ENCODE measurements at regions not wholly inside any gene's neighbourhood (a gene's known extent, or its start where the extent isn't known, plus 50 kb on each side); places are given as distances from the start of the nearest gene placed in this dataset.

DNA sequence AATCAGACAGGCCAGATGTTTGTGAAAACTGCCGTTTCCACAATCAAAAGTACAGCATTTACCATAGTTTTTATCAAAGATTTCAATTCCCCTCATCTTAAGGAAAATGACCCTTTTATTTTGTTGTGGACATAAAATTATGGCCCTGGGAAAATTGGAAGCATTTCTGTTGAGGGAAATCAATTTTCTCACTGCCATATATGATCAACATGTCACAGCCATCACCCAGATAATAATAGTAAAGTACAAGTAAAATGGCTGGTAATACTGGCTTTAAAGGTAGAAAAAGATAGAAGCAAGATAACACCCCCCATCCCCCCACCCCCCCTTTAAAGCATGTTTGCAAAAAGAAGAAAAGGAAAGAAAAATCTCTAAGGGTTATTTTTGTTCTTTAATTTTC lies 311.7 kb downstream of the WDR72 start:
- Histone ChIP-seq H2AFZ (no peak overlapping the region), H3K79me2 (ENCODE audit: insufficient read depth) (no peaks in the 10 kb centered on the region), H3F3A (ENCODE audit: insufficient read depth) (no peaks in the 10 kb centered on the region), H3K9me3 (ENCODE audit: low read depth) (no peaks in the 10 kb centered on the region), H3K27ac (no peak overlapping the region), H3K36me3 (ENCODE audit: low read depth) (no peaks in the 10 kb centered on the region), H3K27me3 (replicated peaks; ENCODE audit: insufficient read depth) (no peaks in the 10 kb centered on the region), H3K4me2 (ENCODE audit: unreplicated experiment) (no peak overlapping the region), H3K9ac (no peak overlapping the region), H3K4me1 (ENCODE audit: insufficient read depth) (no peaks in the 10 kb centered on the region), H4K20me1 (ENCODE audit: insufficient read depth) (no peaks in the 10 kb centered on the region), H3K4me3 (no peak overlapping the region), H3K9me2 (ENCODE audit: insufficient read depth) (no peaks in the 10 kb centered on the region)
- no peak for DNase-seq
- in situ Hi-C loops (cut with MboI): no loop called here
- TF ChIP-seq EZH2 (IDR thresholded peaks at IDR 0.05; ENCODE audit: insufficient read depth, poor library complexity, severe bottlenecking) (no peak), EZH2phosphoT487 (IDR thresholded peaks at IDR 0.05; ENCODE audit: insufficient read depth, low read depth) (no peak)
- 11 to 18% methylated on average over 1 of the region's 1 CpG for WGBS, 2 experiments (ENCODE audit: low coverage in 1 of 2, low lambda C conversion rate in 2 of 2, missing lambda C conversion rate in 2 of 2)

DNA sequence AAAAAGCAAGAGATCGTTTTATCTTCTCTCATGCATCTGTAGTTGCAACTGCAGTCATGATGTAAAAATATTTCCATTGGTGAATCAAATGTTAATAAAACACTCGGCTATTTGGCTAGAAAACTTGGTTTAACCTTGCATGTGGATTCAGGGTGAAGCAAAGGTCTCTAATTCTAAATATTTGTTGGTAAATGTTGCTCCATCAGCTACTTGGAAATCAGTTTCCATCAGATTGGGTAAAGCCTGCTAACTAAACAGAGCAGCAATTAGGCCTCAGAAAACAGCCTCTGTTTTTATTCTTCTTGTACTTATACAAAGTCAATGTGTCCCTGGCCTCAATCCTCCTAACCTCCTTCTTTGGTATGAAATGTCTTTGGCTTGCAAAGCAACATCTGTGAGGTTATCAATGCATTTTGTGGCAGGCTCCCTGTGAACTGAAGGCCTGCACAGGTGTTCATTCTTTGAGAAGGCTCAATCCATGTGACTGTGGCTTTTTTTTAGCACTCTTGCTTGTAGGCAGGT lies 312.3 kb downstream of the WDR72 start:
- H4K20me1 ChIP-seq (ENCODE audit: insufficient read depth): no peaks in the 10 kb centered on the region
- H3K36me3 ChIP-seq (ENCODE audit: low read depth): no peaks in the 10 kb centered on the region
- H3K27ac ChIP-seq: no peak overlapping the region
- TF ChIP-seq EZH2 (IDR thresholded peaks at IDR 0.05; ENCODE audit: insufficient read depth, poor library complexity, severe bottlenecking) (no peak), EZH2phosphoT487 (IDR thresholded peaks at IDR 0.05; ENCODE audit: insufficient read depth, low read depth) (no peak)
- no peaks in the 10 kb centered on the region for H3K4me1 ChIP-seq (ENCODE audit: insufficient read depth)
- no peak overlapping the region for H3K4me2 ChIP-seq (ENCODE audit: unreplicated experiment)
- no peak overlapping the region for H3K9ac ChIP-seq
- no peak for DNase-seq
- H3K9me2 ChIP-seq (ENCODE audit: insufficient read depth): no peaks in the 10 kb centered on the region
- H3K4me3 ChIP-seq: no peak overlapping the region
- H3K9me3 ChIP-seq (ENCODE audit: low read depth): no peaks in the 10 kb centered on the region
- no peak overlapping the region for H2AFZ ChIP-seq
- no peaks in the 10 kb centered on the region for H3K27me3 ChIP-seq (replicated peaks; ENCODE audit: insufficient read depth)
- H3K79me2 ChIP-seq (ENCODE audit: insufficient read depth): no peaks in the 10 kb centered on the region
- WGBS, 2 experiments (ENCODE audit: low coverage in 1 of 2, low lambda C conversion rate in 2 of 2, missing lambda C conversion rate in 2 of 2): 2 to 7% methylated on average over 2 of the region's 2 CpGs
- no peaks in the 10 kb centered on the region for H3F3A ChIP-seq (ENCODE audit: insufficient read depth)
- in situ Hi-C loops (cut with MboI): no loop called here

DNA sequence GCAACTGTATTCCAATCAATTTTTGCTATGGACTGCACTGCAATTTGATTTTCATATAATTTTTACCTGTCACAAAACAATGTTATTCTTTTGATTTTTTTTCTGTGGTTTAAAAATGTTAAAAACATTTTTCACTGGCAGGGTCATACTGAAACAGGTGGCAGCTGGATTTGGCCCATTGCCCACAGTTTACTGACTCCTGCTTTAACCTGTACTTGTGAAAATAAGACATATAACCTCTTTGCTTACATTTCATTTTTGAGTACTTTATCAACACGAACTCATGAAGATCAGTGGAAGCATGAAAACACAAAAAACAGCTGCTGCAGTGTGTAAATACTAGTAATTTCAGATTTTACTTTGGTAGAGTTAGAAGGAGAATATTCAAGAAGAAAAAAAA lies 313.1 kb downstream of the WDR72 start:
- Histone ChIP-seq H3F3A (ENCODE audit: insufficient read depth) (no peaks in the 10 kb centered on the region), H3K79me2 (ENCODE audit: insufficient read depth) (no peaks in the 10 kb centered on the region), H3K36me3 (ENCODE audit: low read depth) (no peaks in the 10 kb centered on the region), H3K4me2 (ENCODE audit: unreplicated experiment) (no peak overlapping the region), H3K27ac (no peak overlapping the region), H2AFZ (no peak overlapping the region), H4K20me1 (ENCODE audit: insufficient read depth) (no peaks in the 10 kb centered on the region), H3K4me1 (ENCODE audit: insufficient read depth) (no peaks in the 10 kb centered on the region), H3K9me3 (ENCODE audit: low read depth) (no peaks in the 10 kb centered on the region), H3K9ac (no peak overlapping the region), H3K4me3 (no peak overlapping the region), H3K27me3 (replicated peaks; ENCODE audit: insufficient read depth) (no peaks in the 10 kb centered on the region), H3K9me2 (ENCODE audit: insufficient read depth) (no peaks in the 10 kb centered on the region)
- in situ Hi-C loops (cut with MboI): no loop called here
- WGBS, 2 experiments (ENCODE audit: low coverage in 1 of 2, low lambda C conversion rate in 2 of 2, missing lambda C conversion rate in 2 of 2): 0 to 5% methylated on average over 1 of the region's 1 CpG
- DNase-seq: no peak
- TF ChIP-seq EZH2phosphoT487 (IDR thresholded peaks at IDR 0.05; ENCODE audit: insufficient read depth, low read depth): no peak
- TF ChIP-seq EZH2 (IDR thresholded peaks at IDR 0.05; ENCODE audit: insufficient read depth, poor library complexity, severe bottlenecking): no peak

DNA sequence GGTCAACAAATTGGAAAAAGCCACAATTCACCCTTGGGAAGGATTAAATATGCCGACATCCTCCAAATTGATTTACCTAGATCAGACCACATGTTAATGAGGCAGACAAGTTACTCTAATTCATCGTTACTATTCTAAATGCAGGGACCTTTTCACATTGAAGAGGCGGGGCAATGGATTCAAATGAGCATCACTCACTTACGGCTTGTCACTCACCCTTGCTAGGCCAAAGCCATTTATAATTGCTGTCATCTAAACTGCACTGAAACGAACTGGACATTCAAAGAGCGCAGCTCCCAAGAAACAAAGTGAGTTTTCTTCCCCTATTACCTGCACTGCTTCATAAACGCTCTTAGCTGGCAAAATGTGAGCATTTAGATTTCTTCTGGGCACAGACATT lies 313.9 kb downstream of the WDR72 start:
- TF ChIP-seq EZH2 (IDR thresholded peaks at IDR 0.05; ENCODE audit: insufficient read depth, poor library complexity, severe bottlenecking): no peak
- no peak for TF ChIP-seq EZH2phosphoT487 (IDR thresholded peaks at IDR 0.05; ENCODE audit: insufficient read depth, low read depth)
- Histone ChIP-seq H3K4me2 (ENCODE audit: unreplicated experiment) (no peak overlapping the region), H3K9ac (no peak overlapping the region), H3K4me3 (no peak overlapping the region), H4K20me1 (ENCODE audit: insufficient read depth) (no peaks in the 10 kb centered on the region), H3F3A (ENCODE audit: insufficient read depth) (no peaks in the 10 kb centered on the region), H3K79me2 (ENCODE audit: insufficient read depth) (no peaks in the 10 kb centered on the region), H3K27ac (no peak overlapping the region), H2AFZ (no peak overlapping the region), H3K9me3 (ENCODE audit: low read depth) (no peaks in the 10 kb centered on the region), H3K27me3 (replicated peaks; ENCODE audit: insufficient read depth) (no peaks in the 10 kb centered on the region), H3K36me3 (ENCODE audit: low read depth) (no peaks in the 10 kb centered on the region), H3K4me1 (ENCODE audit: insufficient read depth) (no peaks in the 10 kb centered on the region), H3K9me2 (ENCODE audit: insufficient read depth) (no peaks in the 10 kb centered on the region)
- in situ Hi-C loops (cut with MboI): no loop called here
- DNase-seq: no peak
- 12 to 16% methylated on average over 7 of the region's 7 CpGs for WGBS, 2 experiments (ENCODE audit: low coverage in 1 of 2, low lambda C conversion rate in 2 of 2, missing lambda C conversion rate in 2 of 2)
